Naive thymus-derived CD4-positive, alpha-beta T cell (primary cell): ENCODE measurements at regions not wholly inside any gene's neighbourhood (a gene's known extent, or its start where the extent isn't known, plus 50 kb on each side); places are given as distances from the start of the nearest gene placed in this dataset.

Source experiments
- ATAC-seq: fragments of 150-1000 bp; cut with Tn5 transposase; 2 replicates; pipeline ENCODE4 v1.10.0; 2021; ENCODE audit warnings: mild to moderate bottlenecking, moderate library complexity
- CTCF ChIA-PET: fragments of 350-600 bp; sonication (Branson Sonifier 250); formaldehyde crosslinking; loops from one replicate; lab custom pipeline; 2021; ENCODE audit warnings: antibody characterized with exemption; lab: Charles Lee
- POLR2A ChIA-PET: fragments of 350-600 bp; sonication (Branson Sonifier 250); formaldehyde crosslinking; loops from one replicate; lab custom pipeline; 2021; ENCODE audit warnings: antibody characterized with exemption, inconsistent platforms; lab: Charles Lee
- DNase-seq, 9 donors: peaks; one replicate each; pipeline versions ENCODE4 v3.0.0 to v3.0.0-alpha.2; 2020 to 2022; ENCODE audit warnings: mixed read lengths in 1 of 9
- H3K27ac ChIP-seq: one replicate; pipeline ENCODE4 v1.7.0; 2013; ENCODE audit warnings: mild to moderate bottlenecking, low read depth, low read length, moderate library complexity
- H3K27me3 ChIP-seq, 2 donors: one replicate each; pipeline ENCODE4 v1.7.0; 2013; ENCODE audit warnings: low read length in 2 of 2, mild to moderate bottlenecking in 2 of 2, moderate library complexity in 2 of 2; ENCODE audit not compliant: control insufficient read depth in 2 of 2, insufficient read depth in 2 of 2
- H3K36me3 ChIP-seq, 3 experiments: 1 replicate in 2 of 3; 2 replicates in 1 of 3; pipeline ENCODE4 v1.7.0; 2013; ENCODE audit warnings: low read length in 3 of 3, mild to moderate bottlenecking in 3 of 3, moderate library complexity in 1 of 3; ENCODE audit not compliant: insufficient read depth in 3 of 3, control insufficient read depth in 2 of 3
- H3K4me1 ChIP-seq, 2 donors: one replicate each; pipeline ENCODE4 v1.7.0; 2013; ENCODE audit warnings: low read length in 2 of 2, mild to moderate bottlenecking in 2 of 2, moderate library complexity in 1 of 2; ENCODE audit not compliant: control insufficient read depth in 2 of 2, insufficient read depth in 2 of 2
- H3K4me3 ChIP-seq: 2 replicates; pipeline ENCODE4 v1.7.0; 2013; ENCODE audit warnings: mild to moderate bottlenecking, low read length
- H3K9me3 ChIP-seq, 3 experiments: 1 replicate in 2 of 3; 2 replicates in 1 of 3; pipeline ENCODE4 v1.7.0; 2013; ENCODE audit warnings: low read length in 3 of 3; ENCODE audit not compliant: control insufficient read depth in 2 of 3
- H3K27ac Mint-ChIP-seq, 9 donors: one replicate each; pipeline ENCODE4 v1.8.0; 2020 to 2022; ENCODE audit warnings: mixed read lengths in 9 of 9, mild to moderate bottlenecking in 8 of 9, moderate library complexity in 5 of 9, inconsistent platforms in 2 of 9
- H3K27me3 Mint-ChIP-seq, 5 donors: one replicate each; pipeline ENCODE4 v1.8.0; 2021 to 2022; ENCODE audit warnings: mixed read lengths in 5 of 5, mild to moderate bottlenecking in 1 of 5
- H3K36me3 Mint-ChIP-seq, 5 donors: one replicate each; pipeline ENCODE4 v1.8.0; 2020 to 2022; ENCODE audit warnings: mixed read lengths in 5 of 5, mild to moderate bottlenecking in 3 of 5, inconsistent platforms in 1 of 5
- H3K4me1 Mint-ChIP-seq, 7 donors: one replicate each; pipeline ENCODE4 v1.8.0; 2020 to 2022; ENCODE audit warnings: mixed read lengths in 7 of 7, mild to moderate bottlenecking in 3 of 7, inconsistent platforms in 1 of 7
- H3K4me3 Mint-ChIP-seq, 10 donors: one replicate each; pipeline ENCODE4 v1.8.0; 2020 to 2022; ENCODE audit warnings: mild to moderate bottlenecking in 10 of 10, mixed read lengths in 10 of 10, moderate library complexity in 6 of 10, inconsistent platforms in 2 of 10
- H3K9me3 Mint-ChIP-seq, 11 donors: one replicate each; pipeline ENCODE4 v1.8.0; 2020 to 2022; ENCODE audit warnings: mixed read lengths in 11 of 11, mild to moderate bottlenecking in 4 of 11, inconsistent platforms in 1 of 11, moderate library complexity in 1 of 11
- intact Hi-C, 2 donors: fragments of 100-400 bp; cut with micrococcal nuclease; formaldehyde crosslinking; loops; one replicate each; pipeline ENCODE4 v1.15.1; 2023

DNA sequence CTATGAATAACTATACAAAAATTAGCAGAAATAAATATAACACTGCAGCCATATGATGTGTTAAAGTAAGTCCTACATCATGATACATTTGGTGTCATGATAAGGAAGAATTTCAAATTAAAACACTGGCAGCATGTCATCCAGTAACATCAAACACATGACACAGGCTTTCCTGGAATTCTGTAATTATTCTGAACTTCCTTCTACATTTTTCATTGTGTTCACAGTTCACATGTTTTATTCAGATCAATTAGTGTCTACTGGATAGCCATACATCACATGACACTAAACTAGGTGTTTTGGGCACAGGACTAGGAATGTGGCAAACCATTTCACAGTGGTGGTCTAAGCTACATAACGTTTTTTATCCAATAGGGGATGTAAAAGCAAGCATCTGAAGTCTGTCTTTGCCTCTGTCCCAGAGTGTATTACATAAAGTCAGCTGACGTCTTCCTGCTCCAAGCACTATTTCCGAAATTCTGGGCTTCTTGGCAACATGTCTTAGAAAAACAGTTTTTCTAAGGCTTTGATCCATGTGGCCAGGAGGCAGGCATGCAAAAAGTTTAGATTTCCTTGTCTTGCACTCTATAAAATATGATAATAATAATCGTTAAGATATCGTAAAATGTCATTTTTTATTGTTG is 707.9 kb downstream of the CENPC start:
- no peaks in the 10 kb centered on the region for H3K36me3 ChIP-seq
- ChIA-PET POLR2A (no interaction called here), CTCF (no interaction called here)
- H3K9me3 ChIP-seq, result no peaks in the 10 kb centered on the region
- H3K27me3 ChIP-seq, result no peaks in the 10 kb centered on the region
- Mint-ChIP-seq H3K27me3 (no peaks in the 10 kb centered on the region), H3K4me3 (no peak overlapping the region), H3K4me1 (no peaks in the 10 kb centered on the region), H3K36me3 (no peaks in the 10 kb centered on the region), H3K9me3 (peaks cover 0 to 15% (median 0%) of the 10 kb centered on the region in 11 donors), H3K27ac (no peak overlapping the region)
- no peaks in the 10 kb centered on the region for H3K4me1 ChIP-seq
- intact Hi-C loops, result no loop called here
- ATAC-seq (no peak), DNase-seq (no peak)
- no peak overlapping the region for H3K4me3 ChIP-seq
- no peak overlapping the region for H3K27ac ChIP-seq

DNA sequence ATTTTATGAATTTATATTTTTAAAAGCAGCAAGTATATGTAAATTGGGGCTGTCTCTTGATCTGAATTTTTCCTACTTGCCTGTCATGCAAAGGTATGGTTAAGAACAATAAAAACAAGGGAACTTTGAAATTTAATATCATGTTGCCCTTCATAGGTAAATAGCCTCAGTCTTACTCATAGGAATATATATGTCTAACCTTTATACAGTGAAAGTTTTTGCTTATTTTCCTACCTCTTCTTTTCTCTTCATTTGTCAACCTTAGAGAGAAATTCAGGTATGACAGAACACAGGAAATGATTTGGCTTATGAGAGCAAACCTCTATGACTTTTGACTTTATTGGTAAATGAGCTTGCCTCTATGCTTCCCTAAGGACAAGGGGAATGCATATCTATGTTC is 716.0 kb downstream of the CENPC start:
- no peak overlapping the region for H3K27ac ChIP-seq
- no peaks in the 10 kb centered on the region for H3K27me3 Mint-ChIP-seq
- no peaks in the 10 kb centered on the region for H3K36me3 Mint-ChIP-seq
- no peaks in the 10 kb centered on the region for H3K4me1 Mint-ChIP-seq
- no peaks in the 10 kb centered on the region for H3K9me3 ChIP-seq
- no peak for DNase-seq
- no peak overlapping the region for H3K27ac Mint-ChIP-seq
- no peak overlapping the region for H3K4me3 ChIP-seq
- no peaks in the 10 kb centered on the region for H3K36me3 ChIP-seq
- H3K27me3 ChIP-seq, result no peaks in the 10 kb centered on the region
- no peaks in the 10 kb centered on the region for H3K4me1 ChIP-seq
- no peak for ATAC-seq
- POLR2A ChIA-PET, result no interaction called here
- intact Hi-C loops, result no loop called here
- CTCF ChIA-PET, result no interaction called here
- no peak overlapping the region for H3K4me3 Mint-ChIP-seq
- peaks cover 0 to 20% (median 5%) of the 10 kb centered on the region in 11 donors for H3K9me3 Mint-ChIP-seq

- POLR2A ChIA-PET, result no interaction called here
- ATAC-seq (no peak), DNase-seq (no peak)
- no peak overlapping the region for H3K27ac Mint-ChIP-seq
- no peaks in the 10 kb centered on the region for H3K9me3 ChIP-seq
- H3K4me1 ChIP-seq, result no peaks in the 10 kb centered on the region
- no peaks in the 10 kb centered on the region for H3K27me3 Mint-ChIP-seq
- H3K36me3 Mint-ChIP-seq, result no peaks in the 10 kb centered on the region
- no peak overlapping the region for H3K27ac ChIP-seq
- H3K27me3 ChIP-seq, result no peaks in the 10 kb centered on the region
- intact Hi-C loops, result no loop called here
- no peaks in the 10 kb centered on the region for H3K4me1 Mint-ChIP-seq
- H3K9me3 Mint-ChIP-seq, result peaks cover 0 to 18% (median 3%) of the 10 kb centered on the region in 11 donors
- H3K4me3 Mint-ChIP-seq, result no peak overlapping the region
- CTCF ChIA-PET, result no interaction called here
- no peaks in the 10 kb centered on the region for H3K36me3 ChIP-seq
- no peak overlapping the region for H3K4me3 ChIP-seq
Observed at GRCh38 chr4:66820681-66821080, 724.6 kb downstream of the CENPC start.

DNA sequence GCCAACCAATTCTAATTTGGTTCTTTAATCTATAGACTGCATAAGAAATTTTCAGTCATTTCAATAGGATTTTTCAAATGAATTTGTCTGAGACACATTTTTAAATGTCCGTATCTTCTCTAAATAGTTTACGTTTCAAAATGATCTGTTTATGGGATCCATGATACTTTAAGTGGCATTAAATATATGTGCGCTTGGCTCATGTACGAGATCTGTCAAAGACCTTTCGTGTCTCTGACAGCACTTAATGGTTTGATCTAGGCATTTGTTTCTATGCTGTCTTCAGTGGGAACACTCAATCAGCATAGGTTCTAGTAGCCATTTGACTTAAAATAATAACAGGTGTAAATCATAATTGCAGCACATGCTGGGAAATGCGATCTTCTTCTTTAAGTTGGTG is 731.0 kb downstream of the CENPC start:
- ChIA-PET POLR2A (no interaction called here), CTCF (no interaction called here)
- Mint-ChIP-seq H3K4me1 (no peaks in the 10 kb centered on the region), H3K27ac (no peak overlapping the region), H3K4me3 (no peak overlapping the region), H3K27me3 (no peaks in the 10 kb centered on the region), H3K36me3 (no peaks in the 10 kb centered on the region), H3K9me3 (peaks cover 0 to 6% (median 0%) of the 10 kb centered on the region in 11 donors)
- H3K27me3 ChIP-seq, result no peaks in the 10 kb centered on the region
- intact Hi-C loops, result no loop called here
- H3K9me3 ChIP-seq, result no peaks in the 10 kb centered on the region
- no peak overlapping the region for H3K27ac ChIP-seq
- ATAC-seq (no peak), DNase-seq (no peak)
- no peaks in the 10 kb centered on the region for H3K36me3 ChIP-seq
- no peaks in the 10 kb centered on the region for H3K4me1 ChIP-seq
- no peak overlapping the region for H3K4me3 ChIP-seq

- intact Hi-C loops, result no loop called here
- ChIA-PET CTCF (no interaction called here), POLR2A (no interaction called here)
- ATAC-seq (no peak), DNase-seq (no peak)
- Histone ChIP-seq H3K4me3 (no peak overlapping the region), H3K27me3 (no peaks in the 10 kb centered on the region), H3K27ac (no peak overlapping the region), H3K9me3 (no peaks in the 10 kb centered on the region), H3K36me3 (no peaks in the 10 kb centered on the region), H3K4me1 (no peaks in the 10 kb centered on the region)
- H3K4me1 Mint-ChIP-seq, result no peaks in the 10 kb centered on the region
- H3K27me3 Mint-ChIP-seq, result no peaks in the 10 kb centered on the region
- no peak overlapping the region for H3K4me3 Mint-ChIP-seq
- no peak overlapping the region for H3K27ac Mint-ChIP-seq
- peaks cover 0 to 11% (median 0%) of the 10 kb centered on the region in 11 donors for H3K9me3 Mint-ChIP-seq
- no peaks in the 10 kb centered on the region for H3K36me3 Mint-ChIP-seq
Observed at GRCh38 chr4:66805582-66805981, 739.7 kb downstream of the CENPC start.

DNA sequence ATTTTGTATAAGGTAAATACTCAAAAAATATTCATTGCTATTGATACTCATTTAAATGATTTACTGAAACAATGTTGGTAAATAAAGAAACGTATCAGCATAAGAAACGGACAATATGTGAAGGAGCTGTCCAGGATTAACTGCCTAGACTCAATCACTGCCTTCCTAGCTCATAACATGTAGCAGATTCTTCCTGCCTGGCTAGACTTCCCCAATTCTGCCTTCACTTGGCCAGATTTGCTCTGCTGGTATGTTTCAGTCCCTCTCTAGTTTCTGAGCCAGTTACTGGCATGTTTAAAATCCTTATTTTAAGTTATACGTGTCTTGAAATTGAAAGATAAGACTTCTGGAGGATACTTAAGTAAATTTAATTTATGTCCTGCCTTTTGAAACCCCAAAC is 740.3 kb downstream of the CENPC start:
- Mint-ChIP-seq H3K9me3 (peaks cover 0 to 13% (median 2%) of the 10 kb centered on the region in 11 donors), H3K36me3 (no peaks in the 10 kb centered on the region), H3K27ac (no peak overlapping the region), H3K4me1 (no peaks in the 10 kb centered on the region), H3K4me3 (no peak overlapping the region), H3K27me3 (no peaks in the 10 kb centered on the region)
- Histone ChIP-seq H3K27ac (no peak overlapping the region), H3K9me3 (no peaks in the 10 kb centered on the region), H3K4me1 (no peaks in the 10 kb centered on the region), H3K36me3 (no peaks in the 10 kb centered on the region), H3K4me3 (no peak overlapping the region), H3K27me3 (no peaks in the 10 kb centered on the region)
- ChIA-PET CTCF (no interaction called here), POLR2A (no interaction called here)
- intact Hi-C loops, result no loop called here
- DNase-seq, result no peak
- ATAC-seq, result no peak

GRCh38 chr4:66797608-66798007 is 747.7 kb downstream of the CENPC start:
- Histone ChIP-seq H3K4me3 (no peak overlapping the region), H3K27ac (no peak overlapping the region), H3K27me3 (no peaks in the 10 kb centered on the region), H3K9me3 (no peaks in the 10 kb centered on the region), H3K4me1 (no peaks in the 10 kb centered on the region), H3K36me3 (no peaks in the 10 kb centered on the region)
- Mint-ChIP-seq H3K9me3 (peaks cover 0 to 11% (median 2%) of the 10 kb centered on the region in 11 donors), H3K27me3 (no peaks in the 10 kb centered on the region), H3K4me1 (no peaks in the 10 kb centered on the region), H3K36me3 (no peaks in the 10 kb centered on the region), H3K27ac (no peak overlapping the region), H3K4me3 (no peak overlapping the region)
- ATAC-seq (no peak), DNase-seq (no peak)
- ChIA-PET CTCF (no interaction called here), POLR2A (no interaction called here)
- intact Hi-C loops, result no loop called here
